ENCODE measurements at regions not wholly inside any gene's neighbourhood (a gene's known extent, or its start where the extent isn't known, plus 50 kb on each side); places are given as distances from the start of the nearest gene placed in this dataset.

DNA sequence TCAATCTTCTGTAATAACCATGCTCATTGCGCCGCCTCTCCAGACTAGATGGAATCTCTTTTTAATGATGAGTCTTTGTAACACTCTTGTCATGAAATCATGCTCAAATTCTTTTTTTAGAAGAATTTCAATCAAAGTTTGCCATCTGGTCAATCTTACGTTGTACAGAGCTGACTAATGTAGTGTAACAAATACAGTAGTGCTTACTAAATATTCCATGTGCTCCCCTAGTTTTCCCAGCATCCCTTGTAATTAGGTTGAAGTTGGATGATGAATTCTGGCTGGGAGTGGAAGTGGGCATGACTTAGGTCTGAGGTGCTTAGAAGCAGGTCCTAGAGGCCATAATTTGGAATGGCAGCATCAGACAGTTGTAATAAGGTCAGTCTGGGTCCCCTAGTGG is 309.1 kb upstream of the SNX7 start:
- no peak for TF ChIP-seq BCL11A (IDR thresholded peaks at IDR 0.05; ENCODE audit: low read depth, low read length)
- no peak for TF ChIP-seq ZNF274 (IDR thresholded peaks at IDR 0.05; ENCODE audit: insufficient read depth, insufficient read length)
- no peak for TF ChIP-seq POLR2AphosphoS5 (IDR thresholded peaks at IDR 0.05; ENCODE audit: low read length)
- TF ChIP-seq, protein P1, sequence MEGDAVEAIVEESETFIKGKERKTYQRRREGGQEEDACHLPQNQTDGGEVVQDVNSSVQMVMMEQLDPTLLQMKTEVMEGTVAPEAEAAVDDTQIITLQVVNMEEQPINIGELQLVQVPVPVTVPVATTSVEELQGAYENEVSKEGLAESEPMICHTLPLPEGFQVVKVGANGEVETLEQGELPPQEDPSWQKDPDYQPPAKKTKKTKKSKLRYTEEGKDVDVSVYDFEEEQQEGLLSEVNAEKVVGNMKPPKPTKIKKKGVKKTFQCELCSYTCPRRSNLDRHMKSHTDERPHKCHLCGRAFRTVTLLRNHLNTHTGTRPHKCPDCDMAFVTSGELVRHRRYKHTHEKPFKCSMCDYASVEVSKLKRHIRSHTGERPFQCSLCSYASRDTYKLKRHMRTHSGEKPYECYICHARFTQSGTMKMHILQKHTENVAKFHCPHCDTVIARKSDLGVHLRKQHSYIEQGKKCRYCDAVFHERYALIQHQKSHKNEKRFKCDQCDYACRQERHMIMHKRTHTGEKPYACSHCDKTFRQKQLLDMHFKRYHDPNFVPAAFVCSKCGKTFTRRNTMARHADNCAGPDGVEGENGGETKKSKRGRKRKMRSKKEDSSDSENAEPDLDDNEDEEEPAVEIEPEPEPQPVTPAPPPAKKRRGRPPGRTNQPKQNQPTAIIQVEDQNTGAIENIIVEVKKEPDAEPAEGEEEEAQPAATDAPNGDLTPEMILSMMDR (IDR thresholded peaks at IDR 0.05 in 2 of 3, conservative IDR thresholded peaks at IDR 0.05 in 1 of 3; ENCODE audit: control insufficient read depth in 2 of 3, extremely low read depth in 1 of 3, insufficient read depth in 1 of 3, low read depth in 3 of 3, low read length in 3 of 3) = no peak
- TF ChIP-seq SMARCA5 (IDR thresholded peaks at IDR 0.05) = no peak
- TF ChIP-seq CREB1 (IDR thresholded peaks at IDR 0.05; ENCODE audit: low read depth) = no peak
- no peak for TF ChIP-seq ZZZ3 (IDR thresholded peaks at IDR 0.05; ENCODE audit: control insufficient read depth, insufficient read length, low read depth)

Data from GM12878 (cell line).